GM11168 (cell line): ENCODE measurements at regions not wholly inside any gene's neighbourhood (a gene's known extent, or its start where the extent isn't known, plus 50 kb on each side); places are given as distances from the start of the nearest gene placed in this dataset.

ENCODE experiments used
- in situ Hi-C: fragments of 300-500 bp; cut with MboI; formaldehyde crosslinking; loops from one replicate; pipeline ENCODE4 v1.12.0; 2022; ENCODE audit warnings: low sequenced_read_pairs; ENCODE audit not compliant: unreplicated experiment

- in situ Hi-C loops: no loop called here
Observed at GRCh38 chr12:111228916-111229666, 139.8 kb downstream of the PHETA1 start.

GRCh38 chr12:111227476-111228420 lies 141.1 kb downstream of the PHETA1 start:
- in situ Hi-C loops: no loop called here

GRCh38 chr12:111226680-111227079 lies 142.2 kb downstream of the PHETA1 start:
- in situ Hi-C loops: no loop called here

DNA sequence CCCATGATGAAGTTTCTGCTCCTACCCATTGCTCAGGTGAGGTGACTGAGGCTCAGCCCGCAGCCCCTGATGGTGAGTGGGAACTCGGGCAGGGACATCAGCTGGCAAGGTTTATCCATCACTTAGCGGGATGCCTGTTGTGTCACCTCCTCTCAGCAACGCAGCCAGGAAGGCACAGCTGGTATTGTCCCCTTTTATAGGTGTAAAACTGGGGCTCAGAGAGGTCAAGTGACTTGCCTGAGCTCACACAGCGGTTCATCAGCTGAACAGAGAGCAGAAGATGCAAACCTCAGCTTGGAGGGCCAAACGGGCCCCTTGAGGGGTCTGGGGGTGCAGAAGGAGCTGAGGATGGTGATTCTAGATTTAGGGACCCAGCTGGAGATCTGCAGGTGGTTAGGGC lies 143.6 kb downstream of the PHETA1 start:
- in situ Hi-C loops: no loop called here

GRCh38 chr12:111224186-111225066 lies 144.5 kb downstream of the PHETA1 start:
- in situ Hi-C loops: no loop called here

- in situ Hi-C loops: no loop called here
Observed at GRCh38 chr12:111222523-111222922, 146.4 kb downstream of the PHETA1 start.

DNA sequence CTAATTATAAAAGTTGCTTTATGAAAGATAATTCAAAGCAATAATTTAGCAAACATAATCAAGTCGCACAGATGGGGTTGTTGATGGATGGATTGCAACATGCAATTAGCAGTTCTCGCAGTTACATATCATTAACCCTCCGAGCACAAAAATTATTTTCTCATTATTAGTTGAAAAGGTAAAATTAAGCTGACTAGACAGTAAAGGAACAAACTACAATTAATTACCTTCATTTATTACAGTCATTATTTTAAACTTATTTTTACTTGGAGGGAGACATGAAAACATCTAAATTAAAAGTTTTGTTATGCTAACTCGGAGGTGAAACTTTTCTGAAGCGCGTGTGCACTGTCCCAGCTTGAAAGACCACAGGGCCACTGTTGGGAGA lies 146.9 kb downstream of the PHETA1 start:
- in situ Hi-C loops: no loop called here

GRCh38 chr12:111221062-111222026 lies 147.6 kb downstream of the PHETA1 start:
- in situ Hi-C loops: no loop called here

DNA sequence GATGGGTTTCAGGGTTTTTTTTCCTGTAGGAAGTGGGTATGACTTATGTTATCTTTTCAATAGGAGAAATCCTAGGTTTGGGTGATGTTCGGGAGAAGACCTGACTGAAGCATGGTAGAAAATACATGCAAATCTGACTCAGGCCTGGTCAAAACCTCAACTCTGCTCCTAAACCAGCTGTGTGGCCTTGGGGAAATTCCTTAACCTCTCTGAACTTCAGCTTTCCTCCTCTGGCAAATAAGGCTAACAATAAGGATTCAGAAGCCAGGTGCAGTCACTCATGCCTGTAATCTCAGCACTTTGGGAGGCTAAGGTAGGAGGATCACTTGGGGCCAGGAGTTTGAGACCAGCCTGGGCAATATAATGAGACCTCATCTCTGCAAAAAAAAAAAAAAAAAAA lies 148.5 kb downstream of the PHETA1 start:
- in situ Hi-C loops: no loop called here

DNA sequence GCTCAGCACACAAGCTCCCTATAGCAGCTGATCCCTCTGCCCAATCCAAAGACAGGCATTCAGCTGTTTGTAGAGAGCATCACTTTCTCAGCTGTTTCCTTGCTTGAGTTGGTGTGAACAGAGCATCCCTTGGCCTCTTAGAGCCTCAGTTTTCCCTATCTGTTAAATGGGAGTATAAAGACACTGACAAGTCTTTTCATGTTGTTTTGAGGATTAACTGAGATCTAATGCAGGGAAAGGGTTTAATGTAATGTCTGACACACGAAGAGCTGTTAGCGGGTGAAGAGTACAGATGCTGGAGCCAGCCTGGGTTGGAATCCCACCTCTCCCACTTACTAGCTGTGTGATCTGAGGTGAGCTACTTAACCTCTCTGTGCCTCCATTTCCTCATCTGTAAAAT lies 149.5 kb downstream of the PHETA1 start:
- in situ Hi-C loops: no loop called here

DNA sequence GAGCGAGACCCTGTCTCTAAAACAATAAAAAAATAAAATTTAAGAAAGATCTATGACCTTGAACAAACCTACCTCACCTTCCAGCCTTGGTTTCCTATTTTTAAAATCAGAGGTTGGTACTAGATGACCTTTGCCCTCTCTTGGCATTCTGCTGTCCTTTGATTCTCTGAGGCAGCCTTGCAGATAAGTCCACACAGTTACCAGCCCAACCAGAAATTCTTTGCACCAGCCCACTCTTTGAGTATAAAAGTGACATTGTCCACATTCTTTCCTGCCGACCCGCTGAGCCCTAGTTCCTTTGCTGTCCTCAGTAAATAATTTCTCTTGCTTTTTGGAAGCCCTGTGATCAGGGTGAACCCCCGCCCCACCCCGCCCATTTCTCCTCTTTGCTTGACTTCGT lies 150.4 kb downstream of the PHETA1 start:
- in situ Hi-C loops: no loop called here

- in situ Hi-C loops: no loop called here
Observed at GRCh38 chr12:111216387-111217159, 152.3 kb downstream of the PHETA1 start.

DNA sequence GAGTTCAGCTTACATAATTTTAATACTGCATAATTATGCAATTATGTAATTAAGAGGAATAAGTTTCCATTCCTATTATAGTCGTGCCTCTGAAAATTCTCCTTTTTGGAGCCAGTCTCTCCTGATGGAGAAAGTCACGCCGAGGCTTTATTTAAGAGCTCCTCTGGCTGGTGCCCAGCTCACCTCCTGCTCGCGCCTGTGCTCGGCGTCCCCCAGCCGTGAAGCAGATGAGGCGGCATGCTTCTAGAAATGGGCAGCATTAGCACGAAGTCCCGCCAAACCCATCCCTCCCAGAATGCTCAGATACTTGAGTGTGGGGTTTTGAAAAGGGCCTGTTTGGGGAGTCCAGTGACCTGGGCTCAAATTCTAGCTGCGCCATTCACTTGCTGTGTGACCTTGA lies 153.0 kb downstream of the PHETA1 start:
- in situ Hi-C loops: no loop called here

- in situ Hi-C loops: no loop called here
Observed at GRCh38 chr12:111214401-111214800, 154.5 kb downstream of the PHETA1 start.

GRCh38 chr12:111213561-111213960 lies 155.3 kb downstream of the PHETA1 start:
- in situ Hi-C loops: no loop called here

- in situ Hi-C loops: no loop called here
Observed at GRCh38 chr12:111212814-111213456, 156.0 kb downstream of the PHETA1 start.

DNA sequence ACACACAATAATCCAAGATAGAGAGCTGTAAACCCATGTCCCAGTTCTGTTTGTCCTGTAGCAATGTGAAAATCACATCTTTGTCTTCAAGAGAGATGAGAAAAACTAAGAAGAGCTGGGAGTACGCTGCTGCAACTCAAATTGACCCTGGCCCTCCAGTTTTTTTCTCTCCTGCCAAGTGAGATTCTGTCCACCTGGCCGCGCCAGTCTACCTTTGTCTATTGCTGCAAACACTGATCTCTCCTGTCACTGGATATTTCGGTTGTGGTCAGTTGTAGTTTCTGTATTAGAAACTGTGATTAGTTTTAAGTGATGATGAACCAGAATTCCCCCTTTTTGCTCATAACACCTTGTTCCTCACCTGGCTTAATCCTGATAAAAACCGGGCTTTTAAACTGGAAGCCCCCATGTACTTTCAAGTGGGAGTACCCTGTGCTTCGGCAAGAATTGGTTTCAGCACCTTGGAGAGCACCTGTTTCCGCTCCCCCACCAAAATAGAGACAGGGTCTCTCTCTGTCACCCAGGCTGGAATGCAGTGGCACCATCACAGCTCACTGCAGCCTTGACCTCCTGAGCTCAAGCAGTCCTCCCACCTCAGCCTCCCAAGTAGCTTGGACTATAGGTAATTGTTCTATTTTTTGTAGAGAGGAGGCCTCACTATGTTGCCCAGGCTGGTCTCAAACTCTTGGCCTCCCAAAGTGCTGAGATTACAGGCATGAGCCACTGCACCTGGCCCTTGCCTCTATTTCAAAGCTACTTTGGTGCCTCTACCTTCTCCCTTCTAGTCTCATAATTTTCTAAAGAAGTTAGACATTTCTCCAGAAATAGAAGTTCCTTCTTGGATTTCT lies 156.8 kb downstream of the PHETA1 start:
- in situ Hi-C loops: no loop called here
